HG02938 (cell line): ENCODE measurements at regions not wholly inside any gene's neighbourhood (a gene's known extent, or its start where the extent isn't known, plus 50 kb on each side); places are given as distances from the start of the nearest gene placed in this dataset.
"Not testable (repeated sequence)": the region's sequence is repeated elsewhere in the genome, so short reads cannot be mapped to it uniquely, and the experiment has no call there.

Experiments
- ATAC-seq: cut with Tn5 transposase; IDR thresholded peaks from one replicate; pipeline ENCODE4 v1.9.1; 2021; ENCODE audit warnings: mild to moderate bottlenecking, moderate library complexity; ENCODE audit not compliant: unreplicated experiment

DNA sequence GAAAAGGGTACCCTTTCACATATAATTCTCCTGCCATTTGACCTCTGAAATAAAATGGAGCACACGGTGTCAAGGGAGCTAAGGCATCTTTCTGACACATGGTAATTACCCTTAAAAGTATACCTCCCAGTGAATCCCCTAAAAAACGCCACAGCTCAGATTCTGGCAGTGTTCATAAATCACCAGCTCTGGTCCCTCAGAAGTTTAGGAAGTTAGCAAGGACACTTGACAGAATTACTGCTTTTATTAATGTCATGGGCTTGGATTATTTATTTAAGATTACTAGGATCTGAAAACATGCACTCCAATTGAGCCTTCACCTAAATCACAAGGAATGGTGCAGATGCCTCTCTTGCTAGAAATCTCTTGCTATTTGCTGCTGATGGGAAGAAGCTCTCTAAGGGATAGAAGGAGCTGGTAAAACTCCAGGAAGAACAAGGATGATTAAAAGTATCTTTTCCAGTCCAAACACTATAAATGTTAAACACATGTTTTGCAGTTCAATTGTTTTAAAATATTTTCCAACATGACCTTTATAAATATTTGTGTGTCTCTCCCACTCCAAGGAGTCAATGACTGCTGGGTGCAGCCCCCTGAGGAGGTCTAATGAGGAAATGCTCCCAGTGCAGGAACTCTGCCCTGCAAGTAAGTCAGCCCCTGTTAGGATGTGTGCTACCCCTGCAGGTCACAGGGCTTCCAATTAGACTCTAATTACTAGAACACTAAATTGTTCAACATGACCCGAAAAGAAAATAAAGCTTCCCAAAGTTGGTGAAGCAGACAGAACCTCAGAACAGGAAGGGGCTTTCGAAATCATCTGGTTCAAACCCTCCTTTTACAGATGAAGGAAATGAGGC lies 230.3 kb downstream of the TFAP2A start:
- no peak for ATAC-seq

DNA sequence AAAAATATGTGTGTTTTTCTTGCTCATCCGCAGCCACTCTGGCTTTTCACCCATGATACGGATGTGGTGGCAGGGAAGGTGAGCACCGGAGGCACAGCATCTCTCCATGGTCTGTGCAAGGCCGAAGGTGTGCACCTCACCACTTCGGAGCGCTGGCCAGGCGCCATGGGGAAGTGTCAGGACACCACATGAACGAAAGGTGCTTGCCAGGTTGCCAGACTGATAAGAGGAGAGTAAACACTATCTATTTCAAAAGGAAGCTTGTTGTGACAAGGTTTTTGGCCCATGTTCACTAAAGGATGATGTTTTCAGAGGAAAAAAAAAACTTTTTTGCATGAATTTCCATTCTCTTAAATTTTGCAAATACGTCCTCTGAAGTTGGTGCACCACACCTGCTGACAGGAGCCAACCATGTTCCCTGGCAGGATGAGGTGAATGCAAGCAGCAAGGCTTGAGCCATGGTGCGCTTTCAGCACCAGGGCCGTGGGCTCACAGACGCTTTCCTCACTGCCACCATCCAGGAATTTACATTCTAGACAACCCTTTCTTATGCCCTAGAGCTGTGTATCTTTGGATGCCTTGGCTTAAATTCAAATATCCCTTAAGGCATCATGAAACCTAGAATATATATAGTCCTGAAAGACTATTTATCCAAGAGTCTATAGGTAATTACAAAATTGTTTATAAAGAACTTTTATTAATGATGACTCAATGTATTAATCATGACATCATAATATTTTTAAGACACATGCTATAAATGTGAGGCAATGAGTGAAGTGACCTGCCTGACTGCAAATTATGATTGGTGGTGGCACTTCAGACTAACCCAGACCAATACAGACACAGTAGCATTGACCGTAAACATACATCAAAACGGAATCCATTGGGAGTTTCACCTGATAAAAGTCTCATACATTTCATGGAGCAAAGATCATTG lies 234.5 kb downstream of the TFAP2A start:
- ATAC-seq, result no peak

DNA sequence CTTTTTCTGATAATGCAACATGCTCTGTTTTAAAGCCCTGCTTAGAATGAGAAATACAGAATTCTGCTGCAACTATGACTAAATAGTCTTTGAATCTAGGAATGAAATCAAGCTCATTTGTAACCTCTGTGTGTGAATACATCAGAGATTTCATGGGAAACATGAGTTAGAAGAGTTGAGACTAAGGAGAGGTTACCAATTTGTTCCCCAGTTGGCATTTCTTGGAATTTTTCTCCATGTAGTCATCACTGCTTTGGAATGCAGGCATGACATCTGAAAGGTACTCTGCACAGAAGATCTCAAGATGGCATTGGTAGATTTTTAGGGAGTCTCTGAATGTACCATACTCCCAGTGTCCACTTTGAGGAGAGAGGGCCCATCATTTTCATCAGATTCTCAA lies 237.2 kb downstream of the TFAP2A start:
- no peak for ATAC-seq

GRCh38 chr6:10175362-10175761 lies 239.5 kb downstream of the TFAP2A start:
- ATAC-seq, result no peak

DNA sequence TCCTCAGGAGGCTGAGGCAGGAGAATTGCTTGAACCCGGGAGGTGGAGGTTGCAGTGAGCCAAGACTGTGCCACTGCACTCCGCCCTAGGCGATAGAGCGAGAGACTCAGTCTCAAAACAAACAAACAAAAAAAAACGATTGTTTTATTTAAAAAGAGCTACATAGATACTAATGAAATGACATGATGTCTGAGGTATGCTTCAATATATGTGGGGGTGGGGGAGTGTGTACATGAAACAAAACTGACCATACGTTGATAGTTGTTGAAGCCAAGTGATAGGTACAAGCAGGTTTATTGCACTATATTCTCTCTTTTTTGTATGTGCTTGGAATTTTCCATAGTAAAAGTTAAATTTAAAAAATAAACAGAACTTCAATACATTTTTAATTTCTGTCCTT lies 240.1 kb downstream of the TFAP2A start:
- no peak for ATAC-seq

GRCh38 chr6:10174056-10174455 lies 240.8 kb downstream of the TFAP2A start:
- no peak for ATAC-seq

DNA sequence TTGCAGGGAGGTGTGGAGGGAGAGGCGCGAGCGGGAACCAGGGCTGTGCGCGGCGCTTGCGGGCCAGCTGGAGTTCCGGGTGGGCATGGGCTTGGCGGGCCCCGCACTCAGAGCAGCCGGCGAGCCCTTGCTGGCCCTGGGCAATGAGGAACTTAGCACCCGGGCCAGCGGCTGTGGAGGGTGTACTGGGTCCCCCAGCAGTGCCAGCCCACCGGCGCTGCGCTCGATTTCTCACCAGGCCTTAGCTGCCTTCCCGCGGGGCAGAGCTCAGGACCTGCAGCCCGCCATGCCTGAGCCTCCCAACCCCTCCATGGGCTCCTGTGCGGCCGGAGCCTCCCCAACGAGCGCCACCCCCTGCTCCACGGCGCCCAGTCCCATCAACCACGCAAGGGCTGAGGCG lies 243.2 kb downstream of the TFAP2A start:
- ATAC-seq, result not testable (repeated sequence)

GRCh38 chr6:10170816-10171215 lies 244.1 kb downstream of the TFAP2A start:
- no peak for ATAC-seq

- ATAC-seq, result no peak
Measured at GRCh38 chr6:10166031-10166430, 248.8 kb downstream of the TFAP2A start.

DNA sequence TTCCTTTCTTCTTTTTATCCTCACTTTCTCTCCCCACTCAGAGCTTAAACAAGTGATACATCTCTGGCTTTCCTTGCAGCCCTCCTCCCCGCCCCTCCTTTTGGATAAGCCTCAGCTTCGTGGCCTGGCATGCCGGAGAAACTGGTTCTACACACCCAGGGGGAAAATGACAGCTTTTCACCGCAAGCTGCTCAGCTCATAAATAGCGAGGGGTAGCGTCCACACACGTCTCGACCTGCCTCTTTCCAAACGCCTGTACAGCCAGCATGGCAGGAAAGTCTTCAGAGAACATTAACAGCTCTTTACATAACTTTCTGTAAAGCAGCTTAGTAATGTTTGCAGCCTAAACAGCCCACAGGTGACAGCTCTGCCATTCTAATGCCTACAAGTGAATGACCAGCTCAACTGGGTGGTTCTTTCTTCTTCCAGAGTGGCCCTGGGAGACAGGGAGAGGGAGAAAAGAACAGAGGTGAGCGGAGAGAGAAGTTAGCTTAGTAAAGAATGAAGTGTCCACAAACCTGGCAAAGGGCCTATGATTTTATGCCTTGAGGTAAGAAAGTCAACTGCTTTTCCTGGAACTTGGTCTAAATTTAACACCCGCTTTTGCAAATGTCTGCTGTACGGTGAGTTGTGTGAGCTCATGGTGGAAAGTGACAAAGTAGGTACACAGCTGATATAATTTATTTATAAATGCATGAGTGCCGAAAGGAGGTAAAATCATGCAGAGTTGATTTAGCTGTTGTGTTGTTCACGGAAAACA lies 251.5 kb downstream of the TFAP2A start:
- no peak for ATAC-seq

DNA sequence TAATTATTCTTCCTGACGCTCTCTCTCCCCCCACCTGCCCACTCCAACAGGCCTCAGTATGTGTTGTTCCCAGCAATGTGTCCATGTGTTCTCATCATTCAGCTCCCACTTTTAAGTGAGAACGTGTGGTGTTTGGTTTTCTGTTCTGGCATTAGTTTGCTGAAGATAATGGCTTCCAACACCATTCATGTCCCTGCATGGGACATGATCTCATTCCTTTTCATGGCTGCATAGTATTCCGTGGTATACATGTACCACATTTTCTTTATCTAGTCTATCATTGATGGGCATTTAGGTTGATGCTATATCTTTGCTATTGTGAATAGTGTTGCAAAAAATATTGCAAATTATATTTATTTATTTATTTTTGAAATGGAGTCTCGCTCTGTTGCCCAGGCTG lies 258.0 kb downstream of the TFAP2A start:
- ATAC-seq, result no peak

DNA sequence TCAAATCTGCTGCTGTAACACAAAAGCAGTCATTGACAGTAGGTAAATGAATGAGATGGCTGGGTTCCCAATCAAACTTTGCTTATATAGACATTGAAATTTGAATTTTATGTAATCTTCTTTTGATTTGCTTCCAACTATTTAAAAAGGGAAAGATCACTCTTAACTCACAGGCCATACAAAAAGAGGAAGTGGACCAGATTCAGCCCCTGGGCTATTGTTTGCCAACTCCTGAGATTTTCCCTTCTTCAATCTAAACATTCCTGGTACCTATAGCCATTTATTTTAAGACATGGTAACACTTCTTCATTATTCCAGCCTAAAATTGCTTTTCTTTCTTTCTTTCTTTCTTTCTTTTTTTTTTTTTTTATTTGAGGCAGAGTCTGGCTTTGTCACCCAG lies 260.6 kb downstream of the TFAP2A start:
- ATAC-seq, result no peak

- no peak for ATAC-seq
Measured at GRCh38 chr6:10151144-10151915, 263.5 kb downstream of the TFAP2A start.

DNA sequence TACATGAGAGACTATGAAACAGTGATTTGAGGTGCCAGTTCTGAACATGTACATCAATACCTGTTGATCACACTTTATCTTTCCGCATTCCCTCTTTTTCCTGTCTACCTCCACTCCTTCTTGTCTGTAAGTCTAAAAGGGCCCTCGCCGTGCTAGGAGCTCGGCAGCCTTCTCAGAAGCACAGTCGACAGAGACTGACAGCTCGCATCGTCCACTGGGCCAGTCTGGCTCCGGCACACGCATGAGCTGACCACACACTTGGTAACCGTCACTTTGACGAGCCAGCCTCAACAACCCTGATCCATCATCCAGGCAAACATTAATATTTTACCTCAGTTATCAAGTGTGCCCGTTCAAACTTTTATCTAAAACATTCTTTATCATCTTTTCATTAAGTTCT lies 265.3 kb downstream of the TFAP2A start:
- ATAC-seq, result no peak

DNA sequence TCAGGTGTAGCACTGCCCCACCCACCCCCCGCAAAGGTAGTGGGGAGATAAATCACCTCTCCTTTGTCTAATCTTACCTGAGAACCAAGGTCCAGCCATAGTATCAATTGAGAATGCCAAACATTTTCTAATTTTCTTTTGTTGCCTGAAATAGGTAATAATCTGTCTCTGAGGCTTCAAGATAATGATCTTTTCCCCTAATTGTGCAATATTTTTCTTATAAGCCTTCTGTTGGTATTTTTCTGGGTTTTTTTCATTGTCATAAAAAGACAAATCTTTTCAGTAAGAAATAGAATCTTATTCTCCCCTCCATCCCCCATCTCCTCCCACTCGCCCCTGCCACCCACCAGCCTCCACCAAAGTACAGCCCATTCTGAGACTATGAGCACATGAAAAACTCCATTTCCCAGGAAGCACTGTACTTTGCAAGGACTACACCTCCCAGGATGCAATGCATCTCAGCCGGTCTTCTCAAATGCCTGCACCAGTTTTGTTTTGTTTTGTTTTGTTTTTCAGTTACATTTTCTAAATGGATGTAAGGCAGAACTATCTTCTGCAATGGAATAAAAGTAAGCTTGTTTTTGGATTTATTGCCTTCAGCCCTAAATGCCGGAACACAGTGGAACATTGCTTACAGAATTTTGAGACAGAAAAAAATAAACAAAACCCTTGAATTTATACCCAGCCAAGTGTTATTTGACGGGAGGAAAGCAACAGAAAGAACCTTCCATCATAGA lies 268.0 kb downstream of the TFAP2A start:
- peak; percentile 100 for ATAC-seq

DNA sequence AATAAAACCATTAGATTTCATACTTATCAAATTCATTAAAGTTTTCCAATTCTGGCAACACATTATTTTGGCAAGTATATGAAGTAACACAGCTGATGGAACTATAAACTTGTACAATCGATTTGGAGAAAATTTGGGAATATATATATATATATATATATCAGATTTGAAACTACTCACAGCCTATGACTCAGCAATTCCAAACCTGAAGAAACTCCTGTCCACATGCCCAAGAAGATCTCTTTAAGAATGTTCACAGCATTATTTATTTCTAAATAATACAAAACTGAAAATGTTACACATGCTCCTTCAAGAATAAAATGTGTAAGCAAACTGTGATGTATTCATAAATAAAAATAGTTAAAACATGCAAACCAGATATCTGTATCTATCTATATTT lies 270.1 kb downstream of the TFAP2A start:
- ATAC-seq, result no peak

- no peak for ATAC-seq
Measured at GRCh38 chr6:10141746-10142443, 273.0 kb downstream of the TFAP2A start.

DNA sequence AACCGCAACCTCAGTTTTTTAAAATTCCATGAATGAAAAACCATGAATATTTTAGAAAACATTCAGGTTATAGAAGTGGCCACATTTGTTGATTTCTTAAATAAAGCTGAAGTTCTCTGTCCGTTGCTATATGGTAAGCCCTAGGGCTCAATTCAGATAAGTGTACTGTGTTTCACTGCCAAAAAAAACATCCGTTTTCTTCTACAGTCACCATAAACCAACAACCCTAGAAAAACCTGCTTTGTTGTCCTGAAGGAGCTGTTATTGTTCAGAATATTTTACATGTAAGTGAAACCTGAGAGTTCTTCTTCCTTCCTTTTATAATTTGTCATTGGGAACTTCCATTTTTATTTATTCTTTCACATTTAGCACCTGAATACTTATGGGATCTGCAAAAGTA lies 274.1 kb downstream of the TFAP2A start:
- ATAC-seq, result no peak

DNA sequence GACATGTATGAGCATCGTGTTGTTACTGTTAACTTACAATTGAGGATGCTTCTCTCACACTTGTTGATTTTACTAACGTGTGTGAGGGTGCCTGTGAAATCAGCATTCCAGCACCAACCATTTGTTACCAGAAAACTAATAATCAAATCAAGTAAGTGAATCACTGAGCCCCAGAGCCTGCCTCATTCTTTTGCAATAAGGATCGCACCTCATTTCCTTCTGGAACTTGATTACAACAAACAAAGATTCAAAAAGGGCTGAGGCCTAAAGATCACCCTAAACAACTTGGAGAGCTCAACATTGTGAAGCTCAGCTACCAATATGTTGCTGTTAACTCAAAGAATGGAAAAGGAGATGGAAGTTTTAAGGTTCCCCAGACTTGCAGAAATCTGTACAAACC lies 274.7 kb downstream of the TFAP2A start:
- no peak for ATAC-seq
